ENCODE measurements at regions not wholly inside any gene's neighbourhood (a gene's known extent, or its start where the extent isn't known, plus 50 kb on each side); places are given as distances from the start of the nearest gene placed in this dataset.

- in situ Hi-C loops (cut with MboI; ENCODE audit: low sequenced_read_pairs, unreplicated experiment): no loop called here
- DNase-seq (ENCODE audit: low spot score): no peak
- TF ChIP-seq CTCF (IDR thresholded peaks at IDR 0.05; ENCODE audit: borderline replicate concordance, control extremely low read depth, extremely low read depth, insufficient read depth, missing control alignments): no peak
Measured at GRCh38 chr1:217117973-217118465, 394.8 kb upstream of the ESRRG start.

- TF ChIP-seq CTCF (IDR thresholded peaks at IDR 0.05; ENCODE audit: borderline replicate concordance, control extremely low read depth, extremely low read depth, insufficient read depth, missing control alignments): no peak
- DNase-seq (ENCODE audit: low spot score): no peak
- in situ Hi-C loops (cut with MboI; ENCODE audit: low sequenced_read_pairs, unreplicated experiment): no loop called here
Measured at GRCh38 chr1:217115404-217116380, 392.5 kb upstream of the ESRRG start.

GRCh38 chr1:217109928-217110327 is 386.7 kb upstream of the ESRRG start:
- TF ChIP-seq CTCF (IDR thresholded peaks at IDR 0.05; ENCODE audit: borderline replicate concordance, control extremely low read depth, extremely low read depth, insufficient read depth, missing control alignments): no peak
- in situ Hi-C loops (cut with MboI; ENCODE audit: low sequenced_read_pairs, unreplicated experiment): no loop called here
- DNase-seq (ENCODE audit: low spot score): no peak

GRCh38 chr1:217106231-217106901 is 383.1 kb upstream of the ESRRG start:
- DNase-seq (ENCODE audit: low spot score): no peak
- no peak for TF ChIP-seq CTCF (IDR thresholded peaks at IDR 0.05; ENCODE audit: borderline replicate concordance, control extremely low read depth, extremely low read depth, insufficient read depth, missing control alignments)
- in situ Hi-C loops (cut with MboI; ENCODE audit: low sequenced_read_pairs, unreplicated experiment): no loop called here

GRCh38 chr1:217105437-217105836 is 382.2 kb upstream of the ESRRG start:
- no peak for TF ChIP-seq CTCF (IDR thresholded peaks at IDR 0.05; ENCODE audit: borderline replicate concordance, control extremely low read depth, extremely low read depth, insufficient read depth, missing control alignments)
- no peak for DNase-seq (ENCODE audit: low spot score)
- in situ Hi-C loops (cut with MboI; ENCODE audit: low sequenced_read_pairs, unreplicated experiment): no loop called here

- DNase-seq (ENCODE audit: low spot score): no peak
- in situ Hi-C loops (cut with MboI; ENCODE audit: low sequenced_read_pairs, unreplicated experiment): no loop called here
- TF ChIP-seq CTCF (IDR thresholded peaks at IDR 0.05; ENCODE audit: borderline replicate concordance, control extremely low read depth, extremely low read depth, insufficient read depth, missing control alignments): no peak
Measured at GRCh38 chr1:217097819-217098218, 374.6 kb upstream of the ESRRG start.
